CD4-positive, alpha-beta T cell (primary cell): ENCODE measurements at regions not wholly inside any gene's neighbourhood (a gene's known extent, or its start where the extent isn't known, plus 50 kb on each side); places are given as distances from the start of the nearest gene placed in this dataset.

ENCODE experiments used
- ATAC-seq: fragments of 200-7000 bp; cut with Tn5 transposase; one replicate; pipeline ENCODE4 v1.10.0; 2022; ENCODE audit warnings: mild to moderate bottlenecking; ENCODE audit not compliant: poor library complexity
- CTCF ChIA-PET: fragments of 350-600 bp; sonication (Branson Sonifier 250); formaldehyde crosslinking; loops from one replicate; lab custom pipeline; 2021; ENCODE audit warnings: antibody characterized with exemption, inconsistent platforms; lab: Charles Lee
- POLR2A ChIA-PET: fragments of 350-600 bp; sonication (Branson Sonifier 250); formaldehyde crosslinking; loops from one replicate; lab custom pipeline; 2021; ENCODE audit warnings: antibody characterized with exemption, inconsistent platforms; lab: Charles Lee
- DNase-seq, 14 experiments: peaks; one replicate each; pipeline ENCODE4 v3.0.0-alpha.2; 2013 to 2020; ENCODE audit warnings: mixed read lengths in 2 of 14
- H3K27ac ChIP-seq, 2 donors: one replicate each; pipeline versions ENCODE4 v1.5.1 to v1.7.0; 2013; ENCODE audit warnings: low read length in 2 of 2, low read depth in 1 of 2, mild to moderate bottlenecking in 1 of 2
- H3K27me3 ChIP-seq, 2 experiments: 1 replicate in 1 of 2; 2 replicates in 1 of 2; pipeline versions ENCODE4 v1.6.1 to v1.7.0; 2013; ENCODE audit warnings: low read length in 2 of 2, control low read depth in 1 of 2, mild to moderate bottlenecking in 1 of 2, moderate library complexity in 1 of 2; ENCODE audit not compliant: insufficient read depth in 2 of 2, control insufficient read depth in 1 of 2
- H3K36me3 ChIP-seq: one replicate; pipeline ENCODE4 v1.6.1; 2013; ENCODE audit warnings: low read length, control low read depth; ENCODE audit not compliant: insufficient read depth
- H3K4me1 ChIP-seq: one replicate; pipeline ENCODE4 v1.6.1; 2013; ENCODE audit warnings: low read length, control low read depth; ENCODE audit not compliant: insufficient read depth
- H3K4me3 ChIP-seq: one replicate; pipeline ENCODE4 v1.5.1; 2013; ENCODE audit warnings: mild to moderate bottlenecking, low read length, moderate library complexity
- H3K9me3 ChIP-seq, 2 experiments: 1 replicate in 1 of 2; 2 replicates in 1 of 2; pipeline versions ENCODE4 v1.6.1 to v1.7.0; 2013; ENCODE audit warnings: low read length in 2 of 2, mild to moderate bottlenecking in 2 of 2, control low read depth in 1 of 2, moderate library complexity in 1 of 2; ENCODE audit not compliant: control insufficient read depth in 1 of 2, insufficient read depth in 1 of 2
- H3K27ac Mint-ChIP-seq: one replicate; pipeline ENCODE4 v1.8.0; 2020; ENCODE audit warnings: mixed read lengths
- H3K27me3 Mint-ChIP-seq: one replicate; pipeline ENCODE4 v1.8.0; 2021; ENCODE audit warnings: mixed read lengths
- H3K36me3 Mint-ChIP-seq: one replicate; pipeline ENCODE4 v1.8.0; 2021; ENCODE audit warnings: low read depth, mixed read lengths
- H3K4me1 Mint-ChIP-seq: one replicate; pipeline ENCODE4 v1.8.0; 2021; ENCODE audit warnings: low read depth, mixed read lengths
- H3K4me3 Mint-ChIP-seq: one replicate; pipeline ENCODE4 v1.8.0; 2020; ENCODE audit warnings: mild to moderate bottlenecking, mixed read lengths
- H3K9me3 Mint-ChIP-seq: one replicate; pipeline ENCODE4 v1.8.0; 2020; ENCODE audit warnings: mixed read lengths
- intact Hi-C, 2 experiments: fragments of 100-400 bp; cut with DNase I in 1 of 2; cut with micrococcal nuclease in 1 of 2; formaldehyde crosslinking; loops; one replicate each; pipeline versions ENCODE4 v1.15.1 to v1.9.0; 2023 to 2025; cut with DNase I, micrococcal nuclease
- TF ChIP-seq, protein P1 (sequence below): fragments of 200-600 bp; IDR thresholded peaks from one replicate; pipeline ENCODE4 v1.8.0; 2022; ENCODE audit warnings: antibody characterized with exemption, mild to moderate bottlenecking

DNA sequence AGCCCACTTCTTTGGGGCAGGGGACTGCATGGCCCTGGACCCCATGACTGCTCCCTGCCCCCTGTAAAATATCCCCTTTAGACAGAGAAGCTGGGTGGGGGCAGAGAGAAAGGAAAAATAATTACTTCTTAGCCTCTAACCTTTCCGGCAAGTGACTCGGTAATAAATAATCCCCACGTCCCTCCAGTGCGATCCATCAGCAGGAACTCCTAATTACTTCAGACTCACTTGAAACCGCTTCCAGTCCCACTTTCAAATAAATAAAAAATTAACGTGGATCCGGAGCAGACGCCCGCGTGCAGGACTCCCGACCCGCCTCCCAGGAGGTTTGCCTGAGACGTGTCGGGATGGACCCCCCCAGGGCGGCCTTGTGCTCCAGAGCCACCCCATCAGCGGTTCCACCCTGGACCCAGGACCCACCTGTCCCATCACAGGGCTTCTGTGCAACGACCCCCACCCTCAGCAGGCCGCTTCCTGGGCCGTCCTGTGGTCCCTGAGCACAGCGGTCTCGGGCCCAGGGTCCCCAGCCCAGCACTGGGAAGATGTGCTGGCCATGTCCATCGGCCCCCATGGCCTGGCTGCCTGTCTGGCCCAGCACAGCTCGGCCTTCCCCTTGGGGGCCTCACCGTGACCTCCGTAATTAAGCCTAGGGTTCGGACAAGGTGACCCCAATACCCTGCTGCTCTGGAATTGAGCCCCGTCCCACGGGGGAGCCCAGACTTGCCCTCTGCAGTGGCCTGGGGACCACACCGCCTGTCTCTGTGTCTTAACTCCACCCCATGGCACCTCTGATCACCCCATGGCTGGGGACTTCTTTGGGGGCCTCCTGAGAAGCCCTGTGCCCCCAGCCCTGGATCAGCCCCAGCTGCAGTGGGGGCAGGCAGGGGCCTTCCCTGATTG lies 108.0 kb downstream of the UNCX start:
- Histone ChIP-seq H3K4me1 (no peaks in the 10 kb centered on the region), H3K27me3 (peaks cover 0 to 11% of the 10 kb centered on the region in 2 experiments), H3K4me3 (no peak overlapping the region), H3K27ac (no peak overlapping the region), H3K36me3 (no peaks in the 10 kb centered on the region), H3K9me3 (peaks cover 19 to 41% of the 10 kb centered on the region in 2 experiments)
- peaks cover 4% of the 10 kb centered on the region for H3K9me3 Mint-ChIP-seq
- ChIA-PET POLR2A (no interaction called here), CTCF (no interaction called here)
- H3K36me3 Mint-ChIP-seq, result no peaks in the 10 kb centered on the region
- no peaks in the 10 kb centered on the region for H3K4me1 Mint-ChIP-seq
- H3K27ac Mint-ChIP-seq, result no peak overlapping the region
- no peak overlapping the region for H3K4me3 Mint-ChIP-seq
- DNase-seq (no peak), ATAC-seq (no peak)
- peaks cover 28% of the 10 kb centered on the region for H3K27me3 Mint-ChIP-seq
- intact Hi-C loops, result no loop called here
- TF ChIP-seq, protein P1, sequence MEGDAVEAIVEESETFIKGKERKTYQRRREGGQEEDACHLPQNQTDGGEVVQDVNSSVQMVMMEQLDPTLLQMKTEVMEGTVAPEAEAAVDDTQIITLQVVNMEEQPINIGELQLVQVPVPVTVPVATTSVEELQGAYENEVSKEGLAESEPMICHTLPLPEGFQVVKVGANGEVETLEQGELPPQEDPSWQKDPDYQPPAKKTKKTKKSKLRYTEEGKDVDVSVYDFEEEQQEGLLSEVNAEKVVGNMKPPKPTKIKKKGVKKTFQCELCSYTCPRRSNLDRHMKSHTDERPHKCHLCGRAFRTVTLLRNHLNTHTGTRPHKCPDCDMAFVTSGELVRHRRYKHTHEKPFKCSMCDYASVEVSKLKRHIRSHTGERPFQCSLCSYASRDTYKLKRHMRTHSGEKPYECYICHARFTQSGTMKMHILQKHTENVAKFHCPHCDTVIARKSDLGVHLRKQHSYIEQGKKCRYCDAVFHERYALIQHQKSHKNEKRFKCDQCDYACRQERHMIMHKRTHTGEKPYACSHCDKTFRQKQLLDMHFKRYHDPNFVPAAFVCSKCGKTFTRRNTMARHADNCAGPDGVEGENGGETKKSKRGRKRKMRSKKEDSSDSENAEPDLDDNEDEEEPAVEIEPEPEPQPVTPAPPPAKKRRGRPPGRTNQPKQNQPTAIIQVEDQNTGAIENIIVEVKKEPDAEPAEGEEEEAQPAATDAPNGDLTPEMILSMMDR, result no peak

GRCh38 chr7:1341361-1342089 lies 108.9 kb downstream of the UNCX start:
- ATAC-seq (no peak), DNase-seq (no peak)
- Mint-ChIP-seq H3K27me3 (peaks cover 21% of the 10 kb centered on the region), H3K4me1 (no peaks in the 10 kb centered on the region), H3K4me3 (no peak overlapping the region), H3K36me3 (no peaks in the 10 kb centered on the region), H3K27ac (no peak overlapping the region), H3K9me3 (peaks cover 4% of the 10 kb centered on the region)
- H3K27ac ChIP-seq, result no peak overlapping the region
- no peaks in the 10 kb centered on the region for H3K36me3 ChIP-seq
- TF ChIP-seq, protein P1, result no peak
- H3K27me3 ChIP-seq, result peaks cover 0 to 11% of the 10 kb centered on the region in 2 experiments
- intact Hi-C loops, result no loop called here
- H3K4me1 ChIP-seq, result no peaks in the 10 kb centered on the region
- no peak overlapping the region for H3K4me3 ChIP-seq
- ChIA-PET CTCF (no interaction called here), POLR2A (no interaction called here)
- H3K9me3 ChIP-seq, result peaks cover 13 to 36% of the 10 kb centered on the region in 2 experiments

GRCh38 chr7:1342090-1342640 lies 109.5 kb downstream of the UNCX start:
- CTCF ChIA-PET, result no interaction called here
- no peaks in the 10 kb centered on the region for H3K4me1 Mint-ChIP-seq
- Histone ChIP-seq H3K27me3 (peaks cover 3 to 11% of the 10 kb centered on the region in 2 experiments), H3K36me3 (no peaks in the 10 kb centered on the region), H3K27ac (no peak overlapping the region), H3K9me3 (peaks cover 6 to 32% of the 10 kb centered on the region in 2 experiments), H3K4me1 (no peaks in the 10 kb centered on the region), H3K4me3 (no peak overlapping the region)
- no peaks in the 10 kb centered on the region for H3K36me3 Mint-ChIP-seq
- POLR2A ChIA-PET, result no interaction called here
- no peak for DNase-seq
- peaks cover 2% of the 10 kb centered on the region for H3K9me3 Mint-ChIP-seq
- TF ChIP-seq, protein P1, result no peak
- H3K4me3 Mint-ChIP-seq, result no peak overlapping the region
- no peak for ATAC-seq
- intact Hi-C loops, result no loop called here
- peaks cover 21% of the 10 kb centered on the region for H3K27me3 Mint-ChIP-seq
- no peak overlapping the region for H3K27ac Mint-ChIP-seq
